SJSA1 (cell line): ENCODE measurements at regions not wholly inside any gene's neighbourhood (a gene's known extent, or its start where the extent isn't known, plus 50 kb on each side); places are given as distances from the start of the nearest gene placed in this dataset.
"Not testable (repeated sequence)": the region's sequence is repeated elsewhere in the genome, so short reads cannot be mapped to it uniquely, and the experiment has no call there.

Experiments used
- DNase-seq, 2 experiments: peaks; one replicate each; pipeline ENCODE4 v3.0.0-alpha.2; 2015 to 2020; ENCODE audit warnings: low spot score in 2 of 2, low read depth in 1 of 2
- H3K27ac ChIP-seq: fragments of 250-450 bp; sonication (Bioruptor Pico); 2 replicates; pipeline ENCODE4 v1.5.1; 2020; ENCODE audit warnings: mild to moderate bottlenecking, moderate library complexity
- H3K27me3 ChIP-seq: fragments of 250-450 bp; sonication (Bioruptor Pico); replicated peaks from 2 replicates; pipeline ENCODE4 v1.5.1; 2020; ENCODE audit warnings: mild to moderate bottlenecking, moderate library complexity
- H3K36me3 ChIP-seq: fragments of 250-450 bp; sonication (Bioruptor Pico); 2 replicates; pipeline ENCODE4 v1.5.1; 2020; ENCODE audit warnings: mild to moderate bottlenecking
- H3K4me1 ChIP-seq: fragments of 250-450 bp; sonication (Bioruptor Pico); replicated peaks from 2 replicates; pipeline ENCODE4 v1.6.1; 2021; ENCODE audit warnings: mild to moderate bottlenecking
- H3K4me3 ChIP-seq: fragments of 250-450 bp; sonication (Bioruptor Pico); 2 replicates; pipeline ENCODE4 v1.5.1; 2020; ENCODE audit warnings: mild to moderate bottlenecking
- H3K9me3 ChIP-seq: fragments of 250-450 bp; sonication (Bioruptor Pico); replicated peaks from 2 replicates; pipeline ENCODE4 v1.5.1; 2020; ENCODE audit warnings: mild to moderate bottlenecking

DNA sequence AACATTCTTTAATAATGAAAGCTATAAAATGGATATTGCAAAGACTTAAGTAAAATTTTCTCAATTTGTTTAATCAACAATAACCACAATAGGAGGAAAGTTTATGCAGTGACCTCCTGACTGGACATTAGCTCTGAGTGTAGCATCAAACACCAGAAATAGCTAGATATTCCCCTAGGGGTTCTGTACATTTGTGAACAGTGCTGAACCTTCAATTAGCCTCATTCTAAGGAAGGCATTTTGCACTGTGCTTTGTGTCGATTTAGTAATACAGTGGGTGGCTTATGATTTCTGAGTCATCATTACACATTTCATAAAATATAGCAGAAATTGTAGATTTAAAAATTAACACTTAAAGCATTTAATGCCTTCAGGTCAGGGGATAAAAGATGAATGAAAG is 367.3 kb upstream of the PCDH15 start:
- H3K36me3 ChIP-seq, result no peaks in the 10 kb centered on the region
- H3K9me3 ChIP-seq, result no peaks in the 10 kb centered on the region
- DNase-seq, result no peak

GRCh38 chr10:55163388-55163979 is 362.5 kb upstream of the PCDH15 start:
- no peak overlapping the region for H3K27ac ChIP-seq
- H3K4me1 ChIP-seq, result no peaks in the 10 kb centered on the region
- no peaks in the 10 kb centered on the region for H3K27me3 ChIP-seq
- H3K36me3 ChIP-seq, result no peaks in the 10 kb centered on the region
- H3K4me3 ChIP-seq, result no peak overlapping the region
- no peaks in the 10 kb centered on the region for H3K9me3 ChIP-seq
- no peak for DNase-seq

More for the DNA sequence above, 367.3 kb upstream of the PCDH15 start:
- Histone ChIP-seq H3K4me1 (no peaks in the 10 kb centered on the region), H3K27me3 (no peaks in the 10 kb centered on the region), H3K4me3 (no peak overlapping the region), H3K27ac (no peak overlapping the region)

GRCh38 chr10:55162321-55162720 is 361.3 kb upstream of the PCDH15 start:
- H3K27me3 ChIP-seq, H3K36me3 ChIP-seq, H3K4me1 ChIP-seq, H3K4me3 ChIP-seq, H3K27ac ChIP-seq, H3K9me3 ChIP-seq, DNase-seq: not testable (repeated sequence)

DNA sequence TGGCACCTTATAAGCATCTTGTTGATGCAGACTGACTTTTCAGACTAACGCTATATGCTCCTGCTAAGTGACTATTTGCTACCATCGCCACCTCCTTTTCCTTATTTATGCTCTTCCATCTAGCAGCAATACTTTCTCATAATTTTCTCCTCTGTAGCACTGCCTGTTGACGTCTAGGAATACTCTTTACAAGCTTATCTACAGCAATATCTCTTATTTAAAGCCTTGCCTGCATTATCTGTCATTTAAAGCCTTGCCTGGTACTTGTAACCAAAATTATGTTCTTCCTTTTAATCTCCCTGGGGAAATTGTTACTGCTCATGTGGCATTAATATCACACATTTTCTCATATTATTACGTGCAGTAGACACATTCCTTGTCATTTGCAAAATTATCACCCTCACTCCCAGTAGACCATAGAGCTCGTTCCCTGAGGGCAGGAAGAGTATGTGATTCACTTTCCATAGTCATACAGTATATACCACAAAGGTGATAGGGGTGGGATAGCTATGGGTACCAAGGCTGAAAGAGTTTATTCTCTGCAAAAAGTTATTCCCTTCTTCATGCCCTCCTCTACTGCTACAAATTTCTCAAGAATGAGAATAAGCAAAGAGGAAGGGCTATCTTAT is 359.7 kb upstream of the PCDH15 start:
- Histone ChIP-seq H3K27me3 (no peaks in the 10 kb centered on the region), H3K36me3 (no peaks in the 10 kb centered on the region), H3K4me3 (no peak overlapping the region), H3K27ac (no peak overlapping the region), H3K4me1 (no peaks in the 10 kb centered on the region), H3K9me3 (no peaks in the 10 kb centered on the region)
- no peak for DNase-seq

- no peaks in the 10 kb centered on the region for H3K36me3 ChIP-seq
- no peaks in the 10 kb centered on the region for H3K27me3 ChIP-seq
- no peak overlapping the region for H3K27ac ChIP-seq
- no peaks in the 10 kb centered on the region for H3K9me3 ChIP-seq
- no peak overlapping the region for H3K4me3 ChIP-seq
- H3K4me1 ChIP-seq, result no peaks in the 10 kb centered on the region
- no peak for DNase-seq
These were observed 357.6 kb upstream of the PCDH15 start for GRCh38 chr10:55158633-55159032.

DNA sequence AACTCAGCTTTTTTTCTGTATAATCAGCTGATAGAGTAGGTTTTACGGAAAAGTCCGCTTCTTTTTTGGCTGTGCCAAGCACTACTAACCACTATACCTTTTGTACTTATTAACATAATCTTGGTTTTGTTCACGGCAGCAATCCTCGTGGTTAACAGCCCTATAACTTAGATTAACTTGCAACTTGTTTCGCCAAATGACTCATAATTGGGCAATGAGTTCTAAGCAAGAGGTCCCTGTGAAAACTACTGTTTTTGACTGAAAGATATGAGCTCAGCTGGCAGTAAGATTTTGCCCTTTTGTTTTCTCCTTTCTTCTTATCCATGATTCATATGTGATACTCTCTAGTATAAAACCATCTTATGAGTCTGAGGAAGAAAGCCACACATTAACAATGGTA is 345.0 kb upstream of the PCDH15 start:
- H3K4me1 ChIP-seq, result no peaks in the 10 kb centered on the region
- no peak overlapping the region for H3K27ac ChIP-seq
- H3K9me3 ChIP-seq, result no peaks in the 10 kb centered on the region
- DNase-seq, result no peak
- no peaks in the 10 kb centered on the region for H3K27me3 ChIP-seq
- H3K4me3 ChIP-seq, result no peak overlapping the region
- no peaks in the 10 kb centered on the region for H3K36me3 ChIP-seq

- Histone ChIP-seq H3K9me3 (no peaks in the 10 kb centered on the region), H3K27ac (no peak overlapping the region), H3K36me3 (no peaks in the 10 kb centered on the region), H3K4me1 (no peaks in the 10 kb centered on the region), H3K27me3 (no peaks in the 10 kb centered on the region), H3K4me3 (no peak overlapping the region)
- no peak for DNase-seq
These were observed 343.0 kb upstream of the PCDH15 start for GRCh38 chr10:55144001-55144400.

DNA sequence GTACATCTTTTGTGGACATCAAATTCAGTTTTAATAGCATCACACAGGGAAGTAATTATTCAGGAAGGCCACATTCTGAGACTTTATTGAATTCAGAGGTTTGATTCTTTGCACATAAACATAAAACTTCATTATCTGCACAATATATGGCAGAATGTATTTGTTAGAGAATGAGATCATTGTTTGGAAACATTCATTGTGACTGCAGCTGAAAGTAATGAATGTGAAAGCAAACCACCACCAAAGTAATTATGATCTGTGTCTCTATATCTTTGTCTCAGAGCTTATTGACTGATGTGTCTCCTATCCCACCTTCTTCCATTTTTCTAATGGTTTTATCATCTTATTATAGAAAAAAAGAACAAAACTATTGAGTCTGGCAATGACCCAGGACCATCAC is 340.9 kb upstream of the PCDH15 start:
- H3K4me1 ChIP-seq, result no peaks in the 10 kb centered on the region
- no peaks in the 10 kb centered on the region for H3K27me3 ChIP-seq
- H3K36me3 ChIP-seq, result no peaks in the 10 kb centered on the region
- no peak overlapping the region for H3K4me3 ChIP-seq
- H3K27ac ChIP-seq, result no peak overlapping the region
- H3K9me3 ChIP-seq, result no peaks in the 10 kb centered on the region
- DNase-seq, result no peak

DNA sequence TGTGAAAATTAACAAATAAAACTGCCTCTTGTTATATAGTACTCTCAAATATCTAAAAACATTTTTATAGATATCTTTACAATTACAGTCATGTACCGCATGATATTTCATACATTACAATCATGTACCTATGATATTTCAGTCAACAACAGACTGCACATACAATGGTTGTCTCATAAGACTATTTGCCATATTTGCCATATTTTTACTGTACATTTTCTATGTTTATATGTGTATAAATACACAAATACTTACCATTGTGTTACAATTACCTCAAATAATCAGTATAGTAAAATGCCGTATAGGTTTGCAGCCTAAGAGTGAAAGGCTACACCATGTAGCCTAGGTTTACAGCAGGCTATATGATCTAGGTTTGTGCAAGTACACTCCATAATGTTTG is 336.0 kb upstream of the PCDH15 start:
- DNase-seq, result no peak
- Histone ChIP-seq H3K27me3 (no peaks in the 10 kb centered on the region), H3K9me3 (no peaks in the 10 kb centered on the region), H3K27ac (no peak overlapping the region), H3K4me1 (no peaks in the 10 kb centered on the region), H3K36me3 (no peaks in the 10 kb centered on the region), H3K4me3 (no peak overlapping the region)

GRCh38 chr10:55104738-55105137 is 303.7 kb upstream of the PCDH15 start:
- DNase-seq, result no peak
- H3K27me3 ChIP-seq, result no peaks in the 10 kb centered on the region
- H3K27ac ChIP-seq, result no peak overlapping the region
- H3K4me3 ChIP-seq, result no peak overlapping the region
- no peaks in the 10 kb centered on the region for H3K4me1 ChIP-seq
- H3K9me3 ChIP-seq, result no peaks in the 10 kb centered on the region
- H3K36me3 ChIP-seq, result no peaks in the 10 kb centered on the region

- no peaks in the 10 kb centered on the region for H3K27me3 ChIP-seq
- no peak overlapping the region for H3K27ac ChIP-seq
- no peak overlapping the region for H3K4me3 ChIP-seq
- H3K4me1 ChIP-seq, result no peaks in the 10 kb centered on the region
- H3K36me3 ChIP-seq, result no peaks in the 10 kb centered on the region
- DNase-seq, result no peak
- no peaks in the 10 kb centered on the region; the same call in 1 of the 2 replicates for H3K9me3 ChIP-seq
These were observed 297.4 kb upstream of the PCDH15 start for GRCh38 chr10:55098452-55098851.

GRCh38 chr10:55091691-55092328 is 290.8 kb upstream of the PCDH15 start:
- no peaks in the 10 kb centered on the region for H3K36me3 ChIP-seq
- H3K9me3 ChIP-seq, result no peaks in the 10 kb centered on the region; the same call in 1 of the 2 replicates
- no peaks in the 10 kb centered on the region for H3K4me1 ChIP-seq
- H3K27ac ChIP-seq, result no peak overlapping the region
- no peak for DNase-seq
- H3K4me3 ChIP-seq, result no peak overlapping the region
- no peaks in the 10 kb centered on the region for H3K27me3 ChIP-seq

GRCh38 chr10:55078121-55078520 is 277.1 kb upstream of the PCDH15 start:
- H3K36me3 ChIP-seq, result no peaks in the 10 kb centered on the region
- no peaks in the 10 kb centered on the region for H3K27me3 ChIP-seq
- no peaks in the 10 kb centered on the region for H3K4me1 ChIP-seq
- DNase-seq, result no peak
- no peaks in the 10 kb centered on the region for H3K9me3 ChIP-seq
- no peak overlapping the region for H3K27ac ChIP-seq
- H3K4me3 ChIP-seq, result no peak overlapping the region

DNA sequence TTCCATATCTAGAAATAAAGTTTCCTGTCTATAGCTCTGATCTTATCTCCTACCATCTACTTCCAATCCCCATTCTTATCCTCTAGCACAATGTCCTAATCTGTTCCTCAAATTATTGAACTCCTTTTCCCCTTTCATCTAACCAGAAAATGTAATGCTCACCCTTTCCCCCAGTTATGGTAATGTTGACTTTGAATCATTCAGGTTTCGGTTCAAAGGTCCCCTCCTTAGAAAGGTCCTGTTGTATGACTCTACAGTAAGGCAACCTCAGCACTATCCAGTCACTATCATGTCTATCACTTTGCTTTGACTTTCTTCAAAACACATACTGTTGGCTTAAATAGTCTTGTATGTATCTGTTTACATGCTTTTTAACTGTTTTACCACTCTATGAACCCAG is 264.2 kb upstream of the PCDH15 start:
- DNase-seq, result no peak
- Histone ChIP-seq H3K4me1 (no peaks in the 10 kb centered on the region), H3K27me3 (no peaks in the 10 kb centered on the region), H3K27ac (no peak overlapping the region), H3K4me3 (no peak overlapping the region), H3K36me3 (no peaks in the 10 kb centered on the region), H3K9me3 (no peaks in the 10 kb centered on the region)
